Calu3 (cell line): ENCODE measurements at regions not wholly inside any gene's neighbourhood (a gene's known extent, or its start where the extent isn't known, plus 50 kb on each side); places are given as distances from the start of the nearest gene placed in this dataset.

Experiments used
- BruUV-seq: library from RNA; stranded (reverse); fragments of 400-500 nt; replicated peaks from 2 replicates; lab custom pipeline; 2021; lab: Mats Ljungman, UMichigan
- CTCF ChIA-PET: fragments of 300-600 bp; sonication (Branson Sonifier 250); formaldehyde crosslinking; loops from one replicate; lab custom pipeline; 2022; ENCODE audit warnings: antibody characterized with exemption; lab: Charles Lee
- DNase-seq: peaks from one replicate; pipeline ENCODE4 v3.0.0; 2022
- H3K27ac Mint-ChIP-seq: one replicate; pipeline ENCODE4 v1.8.0; 2022; ENCODE audit warnings: mixed read lengths; ENCODE audit not compliant: unreplicated experiment
- H3K27me3 Mint-ChIP-seq: one replicate; pipeline ENCODE4 v1.8.0; 2022; ENCODE audit warnings: mixed read lengths; ENCODE audit not compliant: unreplicated experiment
- H3K36me3 Mint-ChIP-seq: one replicate; pipeline ENCODE4 v1.8.0; 2022; ENCODE audit warnings: mild to moderate bottlenecking, moderate library complexity, mixed read lengths; ENCODE audit not compliant: insufficient read depth, unreplicated experiment
- H3K4me1 Mint-ChIP-seq: one replicate; pipeline ENCODE4 v1.8.0; 2022; ENCODE audit warnings: mild to moderate bottlenecking, low read depth, mixed read lengths; ENCODE audit not compliant: unreplicated experiment
- H3K4me3 Mint-ChIP-seq: one replicate; pipeline ENCODE4 v1.8.0; 2022; ENCODE audit warnings: mild to moderate bottlenecking, low read depth, moderate library complexity, mixed read lengths; ENCODE audit not compliant: unreplicated experiment
- H3K9me3 Mint-ChIP-seq: one replicate; pipeline ENCODE4 v1.8.0; 2022; ENCODE audit warnings: low read depth, mixed read lengths; ENCODE audit not compliant: unreplicated experiment
- intact Hi-C: fragments of 100-400 bp; cut with micrococcal nuclease; formaldehyde crosslinking; loops from one replicate; pipeline ENCODE4 v1.10.0; 2022; ENCODE audit not compliant: unreplicated experiment
- TF ChIP-seq, protein P1 (sequence below): fragments of 200-600 bp; IDR thresholded peaks from one replicate; pipeline ENCODE4 v1.8.0; 2022; ENCODE audit warnings: antibody characterized with exemption; ENCODE audit not compliant: unreplicated experiment

GRCh38 chr5:56610093-56610698, 205.2 kb upstream of the MAP3K1 start:
- Mint-ChIP-seq H3K4me1 (peaks cover 18% of the 10 kb centered on the region), H3K36me3 (no peaks in the 10 kb centered on the region), H3K27me3 (no peaks in the 10 kb centered on the region), H3K9me3 (peaks cover 7% of the 10 kb centered on the region), H3K4me3 (no peak overlapping the region), H3K27ac (no peak overlapping the region)
- no TSS peak for BruUV-seq
- TF ChIP-seq, protein P1, sequence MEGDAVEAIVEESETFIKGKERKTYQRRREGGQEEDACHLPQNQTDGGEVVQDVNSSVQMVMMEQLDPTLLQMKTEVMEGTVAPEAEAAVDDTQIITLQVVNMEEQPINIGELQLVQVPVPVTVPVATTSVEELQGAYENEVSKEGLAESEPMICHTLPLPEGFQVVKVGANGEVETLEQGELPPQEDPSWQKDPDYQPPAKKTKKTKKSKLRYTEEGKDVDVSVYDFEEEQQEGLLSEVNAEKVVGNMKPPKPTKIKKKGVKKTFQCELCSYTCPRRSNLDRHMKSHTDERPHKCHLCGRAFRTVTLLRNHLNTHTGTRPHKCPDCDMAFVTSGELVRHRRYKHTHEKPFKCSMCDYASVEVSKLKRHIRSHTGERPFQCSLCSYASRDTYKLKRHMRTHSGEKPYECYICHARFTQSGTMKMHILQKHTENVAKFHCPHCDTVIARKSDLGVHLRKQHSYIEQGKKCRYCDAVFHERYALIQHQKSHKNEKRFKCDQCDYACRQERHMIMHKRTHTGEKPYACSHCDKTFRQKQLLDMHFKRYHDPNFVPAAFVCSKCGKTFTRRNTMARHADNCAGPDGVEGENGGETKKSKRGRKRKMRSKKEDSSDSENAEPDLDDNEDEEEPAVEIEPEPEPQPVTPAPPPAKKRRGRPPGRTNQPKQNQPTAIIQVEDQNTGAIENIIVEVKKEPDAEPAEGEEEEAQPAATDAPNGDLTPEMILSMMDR = no peak
- no peak for DNase-seq
- intact Hi-C loops = no loop called here
- CTCF ChIA-PET = no interaction called here

DNA sequence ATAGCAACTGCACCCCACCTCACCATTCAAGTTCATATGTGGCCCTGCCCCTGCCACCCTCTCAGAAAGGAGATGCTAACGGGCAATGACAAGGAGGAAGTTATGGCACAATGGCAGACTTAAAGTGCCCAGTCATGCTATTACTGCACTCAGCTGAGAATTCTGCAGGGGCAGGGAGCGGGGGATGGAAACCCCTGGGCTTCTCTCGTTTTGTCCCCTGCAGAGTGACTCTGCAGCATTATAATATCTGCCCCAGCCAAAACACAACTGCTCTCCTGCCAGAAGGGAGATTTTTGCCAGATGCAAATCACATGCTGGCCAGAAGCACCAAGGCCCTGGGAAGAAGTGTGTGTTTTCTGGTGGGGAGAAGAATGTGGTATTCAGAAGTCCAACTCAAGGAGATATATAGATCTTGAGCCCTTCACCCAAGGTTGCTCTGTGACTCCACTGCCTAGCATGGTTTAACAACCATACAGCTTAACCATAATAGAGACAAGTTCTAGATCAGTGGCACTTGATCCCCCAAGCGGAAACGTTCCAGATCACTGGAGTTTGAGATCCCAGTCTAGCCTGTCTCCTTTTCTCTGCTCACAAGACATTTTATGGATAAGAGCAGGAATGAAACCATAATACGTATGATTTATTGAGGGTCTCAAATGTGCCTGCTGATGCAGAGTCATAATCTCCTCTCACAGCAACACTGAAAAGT, 207.0 kb upstream of the MAP3K1 start:
- no peak for DNase-seq
- H3K4me3 Mint-ChIP-seq = no peak overlapping the region
- no peaks in the 10 kb centered on the region for H3K27me3 Mint-ChIP-seq
- no peak overlapping the region for H3K27ac Mint-ChIP-seq
- intact Hi-C loops = no loop called here
- no peaks in the 10 kb centered on the region for H3K36me3 Mint-ChIP-seq
- H3K4me1 Mint-ChIP-seq = peaks cover 9% of the 10 kb centered on the region
- TF ChIP-seq, protein P1 = no peak
- CTCF ChIA-PET = no interaction called here
- no TSS peak for BruUV-seq
- peaks cover 5% of the 10 kb centered on the region for H3K9me3 Mint-ChIP-seq

DNA sequence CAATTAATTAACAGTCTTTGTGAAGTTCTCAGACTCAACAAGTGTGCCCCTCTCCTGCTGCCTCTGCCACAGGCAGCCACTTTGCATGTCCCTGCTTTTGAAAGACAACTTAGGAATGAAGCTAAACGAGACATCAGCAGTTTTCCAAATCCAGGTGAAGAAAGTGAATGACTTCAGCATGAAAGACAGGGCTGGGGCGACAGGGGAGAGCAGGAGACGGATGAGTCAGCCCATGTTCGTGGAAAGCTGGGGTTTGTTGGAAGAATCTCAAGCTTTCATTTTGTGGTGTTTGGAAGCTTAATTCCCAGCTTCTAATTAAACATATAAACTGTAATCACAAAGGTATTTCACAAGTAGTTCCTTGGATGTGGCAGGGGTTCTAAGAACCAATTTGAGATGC, 207.8 kb upstream of the MAP3K1 start:
- intact Hi-C loops = no loop called here
- Mint-ChIP-seq H3K9me3 (peaks cover 5% of the 10 kb centered on the region), H3K27ac (no peak overlapping the region), H3K4me3 (no peak overlapping the region), H3K36me3 (no peaks in the 10 kb centered on the region), H3K4me1 (peaks cover 9% of the 10 kb centered on the region), H3K27me3 (no peaks in the 10 kb centered on the region)
- no peak for DNase-seq
- TF ChIP-seq, protein P1 = no peak
- no TSS peak for BruUV-seq
- CTCF ChIA-PET = no interaction called here

DNA sequence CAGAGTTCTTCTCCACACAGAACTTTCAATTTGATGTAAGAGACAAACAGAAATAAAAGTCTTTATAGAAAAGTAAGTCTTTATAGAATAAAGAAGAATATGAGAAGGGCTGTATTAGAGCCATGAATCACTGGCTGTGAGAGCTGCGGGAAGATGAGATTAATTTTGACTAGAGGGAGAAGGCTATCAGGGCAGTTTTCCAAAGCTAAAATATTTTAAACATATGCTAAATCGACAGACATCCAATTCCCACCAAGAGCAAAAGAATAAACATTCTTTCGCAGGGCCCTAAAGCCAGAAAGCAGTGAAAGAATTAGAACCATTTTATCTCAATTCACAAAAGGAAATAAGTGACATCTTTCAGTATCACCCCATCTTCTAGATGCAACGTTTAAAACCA, 208.3 kb upstream of the MAP3K1 start:
- Mint-ChIP-seq H3K4me3 (no peak overlapping the region), H3K27me3 (no peaks in the 10 kb centered on the region), H3K36me3 (no peaks in the 10 kb centered on the region), H3K27ac (no peak overlapping the region), H3K9me3 (peaks cover 5% of the 10 kb centered on the region), H3K4me1 (peaks cover 9% of the 10 kb centered on the region)
- no peak for DNase-seq
- BruUV-seq = no TSS peak
- CTCF ChIA-PET = no interaction called here
- intact Hi-C loops = no loop called here
- TF ChIP-seq, protein P1 = no peak
